Sigmoid colon (tissue), 3 donors: ENCODE measurements at regions not wholly inside any gene's neighbourhood (a gene's known extent, or its start where the extent isn't known, plus 50 kb on each side); places are given as distances from the start of the nearest gene placed in this dataset.

Source experiments
- POLR2A ChIP-seq, 2 donors: fragments of 450-650 bp; IDR thresholded peaks; one replicate each; pipeline ENCODE4 v1.6.1; 2016; ENCODE audit warnings: antibody characterized with exemption in 2 of 2, mild to moderate bottlenecking in 2 of 2, moderate library complexity in 2 of 2
- TF ChIP-seq, protein P1 (sequence below), 4 experiments: fragments of 450-650 bp in 3 of 4; fragments of 200-600 bp in 1 of 4; IDR thresholded peaks; one replicate each; pipeline ENCODE4 v1.5.1; 2016 to 2019; ENCODE audit warnings: antibody characterized with exemption in 4 of 4, mild to moderate bottlenecking in 3 of 4, moderate library complexity in 2 of 4

DNA sequence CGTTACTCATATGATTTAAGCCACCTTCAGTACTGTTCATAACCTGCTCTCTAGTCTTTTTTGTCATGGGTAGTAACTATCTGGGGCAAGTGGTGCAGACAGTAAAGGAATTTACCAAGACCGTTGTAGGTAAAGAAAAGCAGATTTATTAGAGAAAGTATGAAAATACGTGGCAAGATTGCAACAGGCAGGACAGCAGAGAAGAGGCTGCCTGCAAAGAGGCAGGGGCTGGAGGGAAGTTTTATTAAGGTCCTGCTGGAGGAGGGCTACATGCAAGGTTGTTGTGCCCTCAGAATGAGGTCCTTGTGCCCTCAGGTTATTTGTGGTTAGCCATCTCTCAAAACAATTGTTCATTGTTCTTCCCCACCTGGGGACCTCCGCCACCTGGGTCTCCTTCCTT lies 444.3 kb downstream of the BCKDHB start:
- TF ChIP-seq, protein P1, sequence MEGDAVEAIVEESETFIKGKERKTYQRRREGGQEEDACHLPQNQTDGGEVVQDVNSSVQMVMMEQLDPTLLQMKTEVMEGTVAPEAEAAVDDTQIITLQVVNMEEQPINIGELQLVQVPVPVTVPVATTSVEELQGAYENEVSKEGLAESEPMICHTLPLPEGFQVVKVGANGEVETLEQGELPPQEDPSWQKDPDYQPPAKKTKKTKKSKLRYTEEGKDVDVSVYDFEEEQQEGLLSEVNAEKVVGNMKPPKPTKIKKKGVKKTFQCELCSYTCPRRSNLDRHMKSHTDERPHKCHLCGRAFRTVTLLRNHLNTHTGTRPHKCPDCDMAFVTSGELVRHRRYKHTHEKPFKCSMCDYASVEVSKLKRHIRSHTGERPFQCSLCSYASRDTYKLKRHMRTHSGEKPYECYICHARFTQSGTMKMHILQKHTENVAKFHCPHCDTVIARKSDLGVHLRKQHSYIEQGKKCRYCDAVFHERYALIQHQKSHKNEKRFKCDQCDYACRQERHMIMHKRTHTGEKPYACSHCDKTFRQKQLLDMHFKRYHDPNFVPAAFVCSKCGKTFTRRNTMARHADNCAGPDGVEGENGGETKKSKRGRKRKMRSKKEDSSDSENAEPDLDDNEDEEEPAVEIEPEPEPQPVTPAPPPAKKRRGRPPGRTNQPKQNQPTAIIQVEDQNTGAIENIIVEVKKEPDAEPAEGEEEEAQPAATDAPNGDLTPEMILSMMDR (IDR thresholded peaks at IDR 0.05): no peak
- no peak for TF ChIP-seq POLR2A (IDR thresholded peaks at IDR 0.05)
